MM.1S (cell line): ENCODE measurements at regions not wholly inside any gene's neighbourhood (a gene's known extent, or its start where the extent isn't known, plus 50 kb on each side); places are given as distances from the start of the nearest gene placed in this dataset.

Experiments used
- DNase-seq: peaks from one replicate; pipeline ENCODE4 v3.0.0-alpha.2; 2015
- H2AFZ ChIP-seq: fragments of 300-600 bp; sonication (generic); 2 replicates; pipeline ENCODE4 v1.6.0; 2016; ENCODE audit warnings: antibody characterized with exemption, low read length
- H3F3A ChIP-seq: fragments of 300-600 bp; sonication (generic); 2 replicates; pipeline ENCODE4 v1.6.1; 2016; ENCODE audit warnings: mild to moderate bottlenecking, antibody characterized with exemption, low read length, moderate library complexity, mixed read lengths; ENCODE audit not compliant: insufficient read depth
- H3K27ac ChIP-seq: fragments of 300-600 bp; sonication (generic); 2 replicates; pipeline ENCODE4 v1.5.1; 2016; ENCODE audit warnings: mild to moderate bottlenecking, low read length
- H3K27me3 ChIP-seq: fragments of 300-600 bp; sonication (generic); replicated peaks from 2 replicates; pipeline ENCODE4 v1.6.0; 2016; ENCODE audit warnings: low read length; ENCODE audit not compliant: insufficient read depth
- H3K36me3 ChIP-seq: fragments of 300-600 bp; sonication (generic); replicated peaks from 2 replicates; pipeline ENCODE4 v1.6.1; 2016; ENCODE audit warnings: mild to moderate bottlenecking, low read length, mixed read lengths; ENCODE audit not compliant: insufficient read depth
- H3K4me1 ChIP-seq: fragments of 300-600 bp; sonication (generic); 2 replicates; pipeline ENCODE4 v1.6.1; 2016; ENCODE audit warnings: low read length, mixed read lengths
- H3K4me2 ChIP-seq: fragments of 300-600 bp; sonication (generic); 2 replicates; pipeline ENCODE4 v1.6.0; 2016; ENCODE audit warnings: low read depth, low read length
- H3K4me3 ChIP-seq: fragments of 300-600 bp; sonication (generic); 2 replicates; pipeline ENCODE4 v1.5.1; 2016; ENCODE audit warnings: low read length, mixed read lengths
- H3K79me2 ChIP-seq: fragments of 300-600 bp; sonication (generic); 2 replicates; pipeline ENCODE4 v1.6.1; 2016; ENCODE audit warnings: mixed run types, low read length, mixed read lengths
- H3K9ac ChIP-seq: fragments of 300-600 bp; sonication (generic); 2 replicates; pipeline ENCODE4 v1.6.1; 2016; ENCODE audit warnings: low read length, mixed read lengths
- H3K9me2 ChIP-seq: fragments of 300-600 bp; sonication (generic); replicated peaks from 2 replicates; pipeline ENCODE4 v1.6.1; 2016; ENCODE audit warnings: mild to moderate bottlenecking, low read length, mixed read lengths; ENCODE audit not compliant: insufficient read depth
- H3K9me3 ChIP-seq: fragments of 300-600 bp; sonication (generic); replicated peaks from 2 replicates; pipeline ENCODE4 v1.6.1; 2016; ENCODE audit warnings: mild to moderate bottlenecking, low read length, mixed read lengths; ENCODE audit not compliant: insufficient read depth
- H4K20me1 ChIP-seq: fragments of 300-600 bp; sonication (generic); 2 replicates; pipeline ENCODE4 v1.6.1; 2016; ENCODE audit warnings: mild to moderate bottlenecking, low read length, moderate library complexity, mixed read lengths; ENCODE audit not compliant: insufficient read depth
- CTCF ChIP-seq: fragments of 300-600 bp; sonication (generic); IDR thresholded peaks from 2 replicates; pipeline ENCODE4 v1.5.1; 2016; ENCODE audit warnings: antibody characterized with exemption, low read length, mixed read lengths
- EZH2 ChIP-seq: fragments of 300-600 bp; sonication (generic); optimal IDR thresholded peaks from 2 replicates; pipeline ENCODE3; 2017; ENCODE audit warnings: low read depth, mild to moderate bottlenecking, antibody characterized with exemption, low read length, mixed read lengths
- EZH2phosphoT487 ChIP-seq: fragments of 300-600 bp; sonication (generic); IDR thresholded peaks from 2 replicates; pipeline ENCODE4 v1.6.1; 2018; ENCODE audit warnings: antibody characterized with exemption, low read length

GRCh38 chr7:88617185-88617584 lies 142.3 kb upstream of the ZNF804B start:
- Histone ChIP-seq H3F3A (no peaks in the 10 kb centered on the region), H3K79me2 (no peaks in the 10 kb centered on the region), H3K36me3 (no peaks in the 10 kb centered on the region), H2AFZ (no peak overlapping the region), H3K4me2 (no peak overlapping the region), H3K9me3 (no peaks in the 10 kb centered on the region), H3K4me1 (no peaks in the 10 kb centered on the region), H3K27me3 (no peaks in the 10 kb centered on the region), H3K9ac (no peak overlapping the region), H3K9me2 (no peaks in the 10 kb centered on the region), H3K4me3 (no peak overlapping the region), H4K20me1 (no peaks in the 10 kb centered on the region), H3K27ac (no peak overlapping the region)
- DNase-seq = no peak
- TF ChIP-seq EZH2phosphoT487 (no peak), CTCF (no peak), EZH2 (no peak)

GRCh38 chr7:88615336-88615735 lies 144.2 kb upstream of the ZNF804B start:
- Histone ChIP-seq H3K4me2 (no peak overlapping the region), H3K4me3 (no peak overlapping the region), H3K9me3 (no peaks in the 10 kb centered on the region), H3K9me2 (no peaks in the 10 kb centered on the region), H3K4me1 (no peaks in the 10 kb centered on the region), H3K79me2 (no peaks in the 10 kb centered on the region), H3F3A (no peaks in the 10 kb centered on the region), H3K36me3 (no peaks in the 10 kb centered on the region), H3K27me3 (no peaks in the 10 kb centered on the region), H4K20me1 (no peaks in the 10 kb centered on the region), H2AFZ (no peak overlapping the region), H3K9ac (no peak overlapping the region), H3K27ac (no peak overlapping the region)
- TF ChIP-seq CTCF = no peak
- no peak for TF ChIP-seq EZH2
- no peak for TF ChIP-seq EZH2phosphoT487
- DNase-seq = no peak

GRCh38 chr7:88614736-88615135 lies 144.8 kb upstream of the ZNF804B start:
- Histone ChIP-seq H3K79me2 (no peaks in the 10 kb centered on the region), H4K20me1 (no peaks in the 10 kb centered on the region), H3K9me3 (no peaks in the 10 kb centered on the region), H3K4me1 (no peaks in the 10 kb centered on the region), H3K9me2 (no peaks in the 10 kb centered on the region), H3K36me3 (no peaks in the 10 kb centered on the region), H3K27ac (no peak overlapping the region), H3F3A (no peaks in the 10 kb centered on the region), H3K27me3 (no peaks in the 10 kb centered on the region), H3K4me3 (no peak overlapping the region), H3K9ac (no peak overlapping the region), H2AFZ (no peak overlapping the region), H3K4me2 (no peak overlapping the region)
- no peak for TF ChIP-seq EZH2
- no peak for TF ChIP-seq EZH2phosphoT487
- no peak for TF ChIP-seq CTCF
- DNase-seq = no peak
